ENCODE measurements at regions not wholly inside any gene's neighbourhood (a gene's known extent, or its start where the extent isn't known, plus 50 kb on each side); places are given as distances from the start of the nearest gene placed in this dataset.

GRCh38 chr6:6728169-6728941, 139.8 kb downstream of the LY86 start:
- Mint-ChIP-seq H3K36me3 (ENCODE audit: low read depth) (no peaks in the 10 kb centered on the region), H3K4me1 (ENCODE audit: low read depth) (peaks cover 21% of the 10 kb centered on the region), H3K9me3 (no peaks in the 10 kb centered on the region), H3K27ac (no peak overlapping the region), H3K4me3 (no peak overlapping the region), H3K27me3 (ENCODE audit: insufficient read depth) (peaks cover 4% of the 10 kb centered on the region)
- DNase-seq: no peak
- TF ChIP-seq, protein P1, sequence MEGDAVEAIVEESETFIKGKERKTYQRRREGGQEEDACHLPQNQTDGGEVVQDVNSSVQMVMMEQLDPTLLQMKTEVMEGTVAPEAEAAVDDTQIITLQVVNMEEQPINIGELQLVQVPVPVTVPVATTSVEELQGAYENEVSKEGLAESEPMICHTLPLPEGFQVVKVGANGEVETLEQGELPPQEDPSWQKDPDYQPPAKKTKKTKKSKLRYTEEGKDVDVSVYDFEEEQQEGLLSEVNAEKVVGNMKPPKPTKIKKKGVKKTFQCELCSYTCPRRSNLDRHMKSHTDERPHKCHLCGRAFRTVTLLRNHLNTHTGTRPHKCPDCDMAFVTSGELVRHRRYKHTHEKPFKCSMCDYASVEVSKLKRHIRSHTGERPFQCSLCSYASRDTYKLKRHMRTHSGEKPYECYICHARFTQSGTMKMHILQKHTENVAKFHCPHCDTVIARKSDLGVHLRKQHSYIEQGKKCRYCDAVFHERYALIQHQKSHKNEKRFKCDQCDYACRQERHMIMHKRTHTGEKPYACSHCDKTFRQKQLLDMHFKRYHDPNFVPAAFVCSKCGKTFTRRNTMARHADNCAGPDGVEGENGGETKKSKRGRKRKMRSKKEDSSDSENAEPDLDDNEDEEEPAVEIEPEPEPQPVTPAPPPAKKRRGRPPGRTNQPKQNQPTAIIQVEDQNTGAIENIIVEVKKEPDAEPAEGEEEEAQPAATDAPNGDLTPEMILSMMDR (IDR thresholded peaks at IDR 0.05): no peak

- H3K36me3 Mint-ChIP-seq (ENCODE audit: low read depth): no peaks in the 10 kb centered on the region
- TF ChIP-seq, protein P1 (IDR thresholded peaks at IDR 0.05): no peak
- H3K27me3 Mint-ChIP-seq (ENCODE audit: insufficient read depth): peaks cover 6% of the 10 kb centered on the region
- no peak overlapping the region for H3K4me3 Mint-ChIP-seq
- no peak overlapping the region for H3K27ac Mint-ChIP-seq
- H3K4me1 Mint-ChIP-seq (ENCODE audit: low read depth): peaks cover 19% of the 10 kb centered on the region
- H3K9me3 Mint-ChIP-seq: no peaks in the 10 kb centered on the region
- no peak for DNase-seq
Measured at GRCh38 chr6:6729971-6730370, 141.5 kb downstream of the LY86 start.

GRCh38 chr6:6730831-6731230, 142.3 kb downstream of the LY86 start:
- peak; percentile 86 for DNase-seq
- peaks cover 6% of the 10 kb centered on the region for H3K27me3 Mint-ChIP-seq (ENCODE audit: insufficient read depth)
- no peaks in the 10 kb centered on the region for H3K9me3 Mint-ChIP-seq
- no peaks in the 10 kb centered on the region for H3K36me3 Mint-ChIP-seq (ENCODE audit: low read depth)
- TF ChIP-seq, protein P1 (IDR thresholded peaks at IDR 0.05): no peak
- H3K27ac Mint-ChIP-seq: no peak overlapping the region; the same call in 1 of the 2 replicates
- no peak overlapping the region for H3K4me3 Mint-ChIP-seq
- H3K4me1 Mint-ChIP-seq (ENCODE audit: low read depth): peaks cover 16% of the 10 kb centered on the region

DNA sequence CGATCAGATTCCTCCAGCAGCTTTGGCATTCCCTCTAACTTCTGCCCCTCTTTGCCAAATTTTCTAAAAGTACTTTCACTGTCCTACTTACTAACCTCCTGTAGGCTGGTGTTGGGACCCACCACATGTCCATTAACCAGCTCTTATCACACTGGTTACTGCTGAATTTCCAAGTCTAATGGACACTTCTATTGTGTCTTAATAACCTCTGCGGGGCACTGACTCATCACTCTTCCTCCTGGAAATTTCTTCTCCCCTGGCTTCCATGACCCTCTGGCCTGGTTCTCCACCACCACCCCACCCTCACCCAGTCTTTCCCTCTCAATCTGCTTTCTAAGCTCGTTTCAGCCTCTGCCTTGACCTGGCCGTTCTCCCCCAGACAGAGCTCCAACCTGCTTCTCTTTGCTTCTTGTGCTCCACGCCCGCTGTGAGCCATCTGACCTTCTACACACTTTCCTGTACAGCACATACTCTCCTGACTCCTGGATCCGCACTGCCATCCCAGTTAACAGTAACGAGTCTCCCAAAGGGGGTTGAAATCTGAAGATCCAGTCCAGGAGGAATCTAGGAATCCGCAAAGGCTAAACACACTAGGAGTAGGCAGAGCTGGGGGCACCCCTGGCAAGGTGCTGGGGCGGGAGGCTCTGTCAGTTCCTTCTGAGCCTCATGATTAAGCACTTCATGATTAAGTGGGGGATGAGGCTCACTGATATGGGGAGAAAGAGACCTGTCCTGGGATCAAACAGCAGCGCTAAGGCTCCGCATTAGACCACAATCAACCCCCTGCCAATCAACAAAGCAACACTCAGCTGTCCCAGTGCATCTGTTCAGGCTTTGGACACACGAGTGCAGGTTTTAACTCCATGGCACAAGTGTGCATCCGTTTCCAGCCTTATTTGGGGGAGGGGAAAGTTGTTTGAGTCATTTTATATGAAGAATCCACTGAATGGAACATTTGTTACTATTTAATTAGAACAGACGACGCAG, 146.3 kb downstream of the LY86 start:
- no peak for DNase-seq

More for the DNA sequence above, 146.3 kb downstream of the LY86 start:
- H3K36me3 Mint-ChIP-seq (ENCODE audit: low read depth): no peaks in the 10 kb centered on the region
- H3K27ac Mint-ChIP-seq: no peak overlapping the region
- TF ChIP-seq, protein P1 (IDR thresholded peaks at IDR 0.05): no peak
- no peaks in the 10 kb centered on the region for H3K9me3 Mint-ChIP-seq
- H3K4me3 Mint-ChIP-seq: no peak overlapping the region
- H3K27me3 Mint-ChIP-seq (ENCODE audit: insufficient read depth): peaks cover 8% of the 10 kb centered on the region
- peaks cover 27% of the 10 kb centered on the region for H3K4me1 Mint-ChIP-seq (ENCODE audit: low read depth)

All from HFFc6 (cell line).